GM18499 (cell line): ENCODE measurements at regions not wholly inside any gene's neighbourhood (a gene's known extent, or its start where the extent isn't known, plus 50 kb on each side); places are given as distances from the start of the nearest gene placed in this dataset.
"Not testable (repeated sequence)": the region's sequence is repeated elsewhere in the genome, so short reads cannot be mapped to it uniquely, and the experiment has no call there.

Experiments used
- ATAC-seq: cut with Tn5 transposase; IDR thresholded peaks from one replicate; pipeline ENCODE4 v1.9.1; 2021; ENCODE audit warnings: moderate number of reproducible peaks; ENCODE audit not compliant: insufficient read depth, unreplicated experiment

DNA sequence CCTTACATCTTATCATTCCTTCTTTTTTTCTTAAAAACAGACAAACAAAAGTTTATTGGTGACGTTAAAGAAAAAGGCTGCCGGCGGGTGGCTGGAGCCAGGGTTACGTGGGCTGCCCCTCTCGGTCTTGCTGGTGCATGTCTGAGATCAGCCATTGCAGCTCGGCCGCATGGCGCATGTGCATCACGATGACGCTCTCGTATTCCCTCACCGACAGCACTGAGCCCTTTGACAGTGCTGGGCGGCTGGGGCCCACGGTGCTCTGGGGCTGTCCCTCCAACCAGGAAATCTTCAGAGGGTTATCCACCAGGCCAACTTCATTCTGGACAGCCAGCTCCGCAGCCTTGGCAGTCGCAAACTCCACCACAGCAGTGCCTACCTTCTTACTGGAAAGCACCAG lies 1081.8 kb upstream of the TMEFF2 start:
- ATAC-seq, result no peak

DNA sequence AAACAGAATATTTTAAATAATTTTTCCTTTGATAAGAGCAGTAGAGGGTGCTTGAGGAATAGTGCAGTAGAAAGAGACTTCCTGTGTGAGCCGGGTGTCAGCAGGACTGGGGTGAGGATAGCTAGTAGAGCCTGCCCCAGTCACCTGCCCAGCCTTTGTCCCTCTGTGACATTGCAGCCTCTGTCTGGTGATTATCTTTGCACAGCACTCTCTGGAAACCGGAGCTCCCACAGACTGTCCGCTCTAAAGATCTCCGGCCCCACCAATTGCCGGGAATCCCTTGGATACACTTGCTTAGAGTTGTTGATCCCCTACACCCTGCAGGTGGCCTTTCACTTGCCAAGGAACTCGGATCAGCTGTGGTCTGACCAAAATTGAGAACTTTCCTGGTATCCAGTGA lies 1081.3 kb upstream of the TMEFF2 start:
- ATAC-seq, result no peak

DNA sequence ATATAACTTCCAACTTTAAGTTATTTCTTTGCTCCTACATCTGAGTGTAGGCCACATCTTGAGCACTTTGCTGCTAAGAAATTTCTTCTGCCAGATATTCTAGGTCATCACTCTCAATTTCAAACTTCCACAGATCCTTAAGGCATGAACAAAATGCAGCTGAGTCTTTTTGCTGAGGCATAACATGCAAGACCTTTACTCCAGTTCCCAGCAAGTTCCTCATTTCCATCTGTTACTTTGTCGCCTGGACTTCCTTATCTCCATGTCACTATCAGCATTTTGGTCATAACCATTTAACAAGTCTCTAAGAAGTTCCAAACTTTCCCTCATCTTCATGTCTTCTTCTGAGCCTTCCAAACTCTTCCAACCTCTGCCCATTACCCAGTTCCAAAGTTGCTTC lies 1077.3 kb upstream of the TMEFF2 start:
- no peak for ATAC-seq

DNA sequence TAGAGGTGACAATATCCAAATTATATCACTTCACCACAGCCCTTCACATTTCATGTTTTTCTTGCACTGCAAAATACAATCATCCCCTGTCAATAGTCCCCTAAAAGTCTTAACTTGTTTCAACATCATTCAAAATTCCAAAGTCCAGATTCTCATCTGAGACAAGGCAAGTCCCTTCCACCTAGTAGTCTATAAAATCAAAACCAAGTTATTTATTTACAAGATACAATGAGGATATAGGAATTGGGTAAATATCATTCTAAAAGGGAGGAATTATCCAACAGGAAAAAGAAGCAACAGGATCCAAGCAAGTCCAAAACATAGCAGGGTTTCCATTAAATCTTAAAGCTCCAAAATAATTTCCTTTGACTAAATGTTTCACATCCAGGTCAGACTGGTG lies 1076.1 kb upstream of the TMEFF2 start:
- ATAC-seq, result no peak

DNA sequence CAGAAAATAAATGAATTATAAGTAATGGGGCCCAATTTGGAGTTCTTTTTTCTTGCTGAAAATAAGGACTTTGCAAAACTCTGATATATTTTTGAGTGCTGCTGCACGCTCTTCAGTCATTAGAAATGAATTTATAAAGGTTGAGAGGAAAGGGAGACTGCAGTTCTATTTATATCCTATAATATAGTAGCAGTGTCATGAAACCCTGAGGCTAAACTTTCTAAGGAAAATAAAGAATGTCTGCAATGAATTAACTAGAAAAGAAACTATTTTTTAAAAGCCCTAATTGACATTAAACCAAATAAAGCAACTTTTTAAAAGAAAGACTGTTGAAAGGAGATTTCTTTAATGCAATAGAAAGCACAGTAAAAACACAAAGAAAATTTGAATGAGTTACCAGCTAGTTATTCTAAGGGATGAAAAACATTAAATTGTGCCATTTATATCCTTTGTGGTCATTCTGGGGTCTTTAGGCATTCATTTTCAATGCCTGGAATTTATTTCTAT lies 1072.8 kb upstream of the TMEFF2 start:
- ATAC-seq, result no peak

DNA sequence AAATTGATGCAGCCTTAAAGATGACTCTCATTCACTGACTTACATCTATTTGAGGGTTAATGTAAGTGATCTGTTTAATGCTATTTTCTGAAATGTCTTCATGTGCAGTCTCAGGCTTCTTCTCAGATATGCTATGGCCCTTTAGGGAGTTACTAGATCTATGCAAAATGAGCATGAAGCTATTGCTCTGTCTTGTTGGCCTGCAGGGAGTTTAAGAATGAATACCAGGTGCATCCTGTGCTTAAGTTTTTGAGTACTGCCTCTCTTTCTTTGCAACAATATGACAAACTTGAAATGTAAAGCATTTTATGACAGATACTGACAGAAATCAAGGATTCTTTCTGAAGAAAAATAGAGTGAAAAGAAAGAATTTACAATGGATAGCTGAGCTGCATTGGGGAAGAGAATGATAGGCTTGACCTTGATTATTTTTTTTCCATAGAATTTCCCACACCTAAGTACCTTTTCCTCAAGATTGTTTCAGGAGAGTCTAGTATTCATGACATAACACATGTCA lies 1058.3 kb upstream of the TMEFF2 start:
- no peak for ATAC-seq

DNA sequence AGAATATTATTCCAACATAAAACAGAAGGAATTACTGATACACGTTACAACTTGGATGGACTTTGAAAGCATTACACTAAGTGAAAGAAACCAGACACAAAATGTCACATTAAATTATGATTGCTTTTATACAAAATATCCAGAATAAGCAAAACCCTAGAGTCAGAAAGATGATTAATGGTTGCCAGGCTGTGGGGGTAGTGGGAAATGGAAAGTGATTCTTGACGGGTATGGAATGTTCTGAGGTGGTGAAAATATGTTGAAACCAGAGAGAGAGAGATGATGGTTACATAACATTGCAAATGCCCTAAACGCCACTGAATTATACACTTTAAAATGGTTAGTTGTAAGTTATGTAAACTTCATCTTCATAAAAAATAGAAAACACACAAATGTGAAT lies 1057.2 kb upstream of the TMEFF2 start:
- no peak for ATAC-seq

DNA sequence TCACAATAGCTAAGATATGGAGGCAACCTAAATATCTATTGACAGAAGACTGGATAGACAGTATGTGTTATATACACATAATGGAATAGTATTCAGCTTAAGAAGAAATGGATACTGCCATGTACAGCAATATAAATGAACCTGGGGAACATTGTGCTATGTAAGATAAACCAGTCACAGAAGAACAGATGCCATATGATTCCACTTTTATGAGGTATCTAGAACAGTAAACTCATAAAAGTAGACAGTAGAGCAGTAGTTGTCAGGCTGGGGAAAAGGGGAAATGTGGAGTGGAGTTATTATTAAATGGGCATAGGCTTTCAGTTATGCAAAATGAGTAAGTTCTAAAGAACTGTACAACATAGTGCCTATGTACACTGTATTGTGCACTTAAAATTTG lies 1055.7 kb upstream of the TMEFF2 start:
- ATAC-seq, result no peak

DNA sequence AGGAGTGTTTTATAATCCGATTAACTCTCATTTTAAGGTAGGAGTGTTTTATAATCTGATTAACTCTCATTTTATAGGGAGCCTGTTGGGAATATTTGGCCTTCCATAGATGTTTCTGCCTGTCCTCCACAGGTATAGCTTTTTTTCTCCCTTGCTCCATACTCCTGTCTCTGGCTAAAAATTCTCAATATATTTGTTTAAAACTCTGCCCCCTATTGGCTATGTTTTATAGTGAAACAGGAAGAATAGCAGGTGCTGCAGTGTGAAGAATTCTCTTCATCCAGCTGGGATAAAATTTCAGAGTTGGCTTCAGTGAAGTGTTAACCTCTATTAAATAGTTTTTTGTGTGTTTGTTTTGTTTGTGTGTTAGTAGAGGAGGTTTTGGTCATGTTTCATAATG lies 1046.0 kb upstream of the TMEFF2 start:
- no peak for ATAC-seq

DNA sequence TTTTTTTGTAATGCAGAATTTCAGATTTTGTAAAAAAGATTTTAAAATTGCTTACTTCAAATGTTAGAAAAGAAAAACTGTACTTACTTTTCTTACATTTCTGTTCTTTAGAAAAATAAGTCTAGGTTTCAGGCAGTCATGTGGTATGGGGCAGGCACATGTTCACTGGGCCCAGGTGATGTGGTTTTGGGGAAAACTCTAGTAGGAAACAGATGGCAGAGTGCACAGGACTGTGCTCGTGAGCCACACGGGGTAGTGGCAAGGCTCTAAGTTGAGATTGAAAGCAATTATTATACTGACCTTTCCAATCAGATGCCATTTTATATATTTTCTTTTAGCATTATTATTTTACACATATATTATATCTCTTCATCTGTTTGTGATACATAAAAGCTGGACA lies 1036.9 kb upstream of the TMEFF2 start:
- ATAC-seq, result no peak

DNA sequence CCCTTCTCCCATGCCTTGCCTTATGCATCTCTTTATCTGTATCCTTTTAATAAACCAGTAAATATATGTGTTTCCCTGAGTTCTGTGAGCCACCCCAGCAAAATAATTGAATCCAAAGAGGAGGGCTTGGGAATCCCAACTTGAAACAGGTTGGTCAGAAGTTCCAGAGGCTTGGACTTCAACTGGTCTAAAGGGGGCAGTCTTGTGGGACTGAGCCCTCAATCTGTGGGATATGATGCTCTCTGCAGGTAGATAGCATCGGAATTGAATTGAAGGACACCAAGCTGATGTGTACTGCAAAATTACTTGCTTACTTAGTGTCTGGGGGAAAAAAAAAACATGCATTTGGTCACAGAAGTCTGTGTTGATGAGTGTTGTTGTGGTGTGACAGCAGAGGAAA lies 1033.5 kb upstream of the TMEFF2 start:
- ATAC-seq, result no peak

DNA sequence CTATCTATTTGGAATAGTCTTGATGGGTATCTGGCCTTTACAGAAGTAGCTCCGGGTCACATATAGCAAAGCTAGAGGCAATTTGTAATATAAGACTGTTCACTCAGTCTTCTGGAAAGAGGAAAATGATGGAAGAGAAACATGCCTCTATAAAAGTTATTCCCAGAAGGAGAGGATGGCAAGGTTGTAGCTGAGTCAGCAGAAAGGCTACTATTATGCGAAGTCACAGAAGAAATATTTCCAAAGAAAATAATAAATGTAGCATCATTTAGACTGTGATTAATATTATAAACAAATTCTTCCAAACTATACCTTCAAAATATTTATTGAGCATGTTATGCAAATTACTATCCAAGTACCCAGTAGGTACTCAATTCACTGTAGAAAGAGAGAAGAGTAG lies 1027.7 kb upstream of the TMEFF2 start:
- no peak for ATAC-seq

DNA sequence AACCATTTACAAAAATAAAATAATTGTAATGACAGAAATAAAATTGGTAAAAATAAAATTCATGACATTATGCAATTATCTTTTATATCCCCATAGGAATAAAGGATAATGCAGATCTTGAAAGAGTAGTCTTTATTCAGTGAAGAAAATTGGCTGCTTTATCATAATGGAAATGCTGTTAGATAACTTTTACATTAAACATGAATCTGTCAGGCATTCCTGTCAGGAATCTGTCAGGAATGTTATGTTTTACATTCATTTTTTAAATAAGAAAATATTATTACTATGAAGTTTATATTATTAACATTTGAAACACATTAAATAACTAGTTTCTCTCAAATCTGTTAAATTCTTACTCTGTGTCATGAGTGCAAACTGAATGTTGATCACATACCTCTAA lies 1024.7 kb upstream of the TMEFF2 start:
- ATAC-seq, result no peak

DNA sequence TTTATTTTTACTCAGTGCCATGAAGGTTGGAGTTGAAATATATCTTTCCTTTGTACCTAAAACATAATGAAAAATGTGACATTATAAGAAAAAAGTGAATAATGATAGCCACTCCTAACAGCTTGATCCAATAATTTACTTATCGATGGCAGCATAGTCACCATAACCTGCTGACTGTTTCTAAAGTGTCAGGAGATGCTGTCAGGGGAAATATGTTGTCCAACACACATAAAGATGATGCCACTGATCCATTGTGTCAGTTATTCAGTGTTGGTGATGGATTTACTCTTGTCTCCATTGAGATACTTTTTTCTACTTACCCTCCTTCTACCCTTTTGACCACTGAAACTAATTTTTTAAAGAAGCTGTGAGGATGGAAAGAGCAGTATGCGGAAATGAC lies 1006.9 kb upstream of the TMEFF2 start:
- no peak for ATAC-seq

DNA sequence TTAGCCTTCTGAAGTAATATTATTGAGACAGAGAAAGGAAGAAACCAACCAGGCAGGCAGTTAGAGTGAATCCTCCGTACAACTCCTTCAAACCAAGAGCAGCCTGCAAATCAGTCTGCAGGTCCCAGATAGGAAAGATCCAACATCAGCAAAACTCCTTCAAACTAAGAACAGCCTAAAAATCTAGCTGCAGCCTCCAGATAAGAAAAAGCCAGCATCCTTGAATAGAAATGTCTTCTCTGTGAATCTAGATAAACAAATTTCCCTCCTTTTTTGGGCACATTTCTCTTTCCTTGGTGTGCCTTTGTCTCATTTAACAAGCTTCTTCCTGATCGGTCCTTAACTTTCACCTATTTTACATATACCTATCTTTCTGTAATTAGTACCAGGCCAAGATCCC lies 1004.6 kb upstream of the TMEFF2 start:
- no peak for ATAC-seq

DNA sequence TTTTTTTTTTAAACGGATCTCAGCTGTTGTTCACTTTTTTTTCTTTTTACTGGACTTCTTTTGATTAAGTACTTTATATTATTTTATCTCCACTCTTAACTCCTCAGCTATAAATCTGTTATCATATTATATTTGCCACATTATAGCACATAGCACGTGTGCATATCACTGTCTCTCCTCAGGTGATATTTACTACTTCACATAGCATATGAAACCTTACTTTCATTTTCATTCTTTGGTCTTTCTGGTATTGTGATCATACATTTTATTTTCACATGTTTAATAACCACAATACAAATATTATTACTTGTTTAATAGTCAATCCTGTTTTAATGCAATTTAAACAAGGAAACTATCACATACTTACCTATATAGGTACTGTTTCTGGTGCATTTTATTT lies 993.1 kb upstream of the TMEFF2 start:
- ATAC-seq, result peak; percentile 80

DNA sequence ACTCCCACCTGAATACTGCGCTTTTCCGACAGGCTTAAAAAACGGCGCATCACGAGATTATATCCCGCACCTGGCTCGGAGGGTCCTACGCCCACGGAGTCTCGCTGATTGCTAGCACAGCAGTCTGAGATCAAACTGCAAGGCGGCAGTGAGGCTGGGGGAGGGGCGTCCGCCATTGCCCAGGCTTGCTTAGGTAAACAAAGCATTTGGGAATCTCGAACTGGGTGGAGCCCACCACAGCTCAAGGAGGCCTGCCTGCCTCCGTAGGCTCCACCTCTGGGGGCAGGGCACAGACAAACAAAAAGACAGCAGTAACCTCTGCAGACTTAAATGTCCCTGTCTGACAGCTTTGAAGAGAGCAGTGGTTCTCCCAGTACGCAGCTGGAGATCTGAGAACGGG lies 976.2 kb upstream of the TMEFF2 start:
- not testable (repeated sequence) for ATAC-seq

DNA sequence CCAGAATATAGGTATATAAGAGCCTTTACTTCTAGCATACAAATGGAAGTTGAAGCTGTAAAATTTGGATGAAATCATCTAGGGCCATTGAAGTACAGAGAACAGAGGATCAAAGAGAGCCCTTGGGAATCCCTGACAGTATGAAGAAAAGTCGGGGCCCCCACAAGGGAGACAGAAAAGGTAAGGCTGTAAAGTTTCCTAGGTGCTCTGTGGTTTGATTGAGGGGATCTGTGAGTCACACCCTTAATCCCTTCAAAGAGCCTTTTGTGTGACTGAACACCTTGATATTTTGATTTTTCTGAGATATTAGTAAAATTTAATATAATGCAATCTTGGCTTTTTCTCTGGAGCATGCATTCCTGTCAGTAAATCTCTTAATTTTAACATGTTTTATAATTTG lies 961.7 kb upstream of the TMEFF2 start:
- no peak for ATAC-seq

DNA sequence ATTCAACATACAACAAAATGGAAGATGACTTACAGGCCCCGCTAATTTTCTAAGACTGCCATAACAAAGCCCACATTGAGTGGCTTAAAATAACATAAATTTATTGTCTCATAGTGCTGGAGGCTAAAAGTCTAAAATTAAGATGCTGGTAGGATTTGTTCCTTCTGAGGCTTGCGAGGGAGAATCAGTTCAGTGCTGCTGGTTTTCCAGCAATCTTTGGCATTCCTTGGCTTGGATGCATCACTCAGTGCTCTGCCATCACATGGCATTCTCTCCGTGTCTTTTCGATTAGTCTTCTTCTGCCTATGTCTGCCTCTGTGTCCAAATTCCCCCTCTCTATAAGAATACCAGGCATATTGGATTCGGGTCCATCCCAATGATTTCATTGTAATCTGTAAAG lies 959.3 kb upstream of the TMEFF2 start:
- ATAC-seq, result no peak

DNA sequence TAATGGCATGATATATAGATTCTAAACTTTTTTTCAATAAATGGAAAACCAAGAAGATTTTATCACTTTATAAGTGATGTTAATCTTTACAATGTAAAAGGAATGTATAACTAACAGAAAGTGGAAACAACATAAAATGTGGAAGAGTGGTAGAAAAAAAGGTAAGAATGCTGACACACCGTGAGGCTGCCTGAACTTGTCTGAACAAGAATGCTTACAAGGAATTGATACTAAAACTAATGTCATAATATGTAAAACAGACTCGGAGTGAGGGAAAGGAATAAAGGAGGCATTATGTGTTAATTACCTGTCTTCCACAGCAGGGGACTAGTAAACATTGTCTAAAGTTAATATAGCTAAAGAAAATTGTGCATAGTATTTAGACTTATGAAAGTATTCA lies 958.8 kb upstream of the TMEFF2 start:
- no peak for ATAC-seq

DNA sequence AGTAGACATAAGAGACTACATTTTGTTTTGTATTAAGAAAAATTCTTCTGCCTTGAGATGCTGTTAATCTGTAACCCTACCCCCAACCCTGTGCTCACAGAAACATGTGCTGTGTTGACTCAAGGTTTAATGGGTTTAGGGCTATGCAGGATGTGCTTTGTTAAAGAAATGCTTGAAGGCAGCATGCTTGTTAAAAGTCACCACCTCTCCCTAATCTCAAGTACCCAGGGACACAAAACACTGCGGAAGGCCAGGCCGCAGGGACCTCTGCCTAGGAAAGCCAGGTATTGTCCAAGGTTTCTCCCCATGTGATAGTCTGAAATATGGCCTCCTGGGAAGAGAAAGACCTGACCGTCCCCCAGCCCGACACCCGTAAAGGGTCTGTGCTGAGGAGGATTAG lies 947.7 kb upstream of the TMEFF2 start:
- not testable (repeated sequence) for ATAC-seq

DNA sequence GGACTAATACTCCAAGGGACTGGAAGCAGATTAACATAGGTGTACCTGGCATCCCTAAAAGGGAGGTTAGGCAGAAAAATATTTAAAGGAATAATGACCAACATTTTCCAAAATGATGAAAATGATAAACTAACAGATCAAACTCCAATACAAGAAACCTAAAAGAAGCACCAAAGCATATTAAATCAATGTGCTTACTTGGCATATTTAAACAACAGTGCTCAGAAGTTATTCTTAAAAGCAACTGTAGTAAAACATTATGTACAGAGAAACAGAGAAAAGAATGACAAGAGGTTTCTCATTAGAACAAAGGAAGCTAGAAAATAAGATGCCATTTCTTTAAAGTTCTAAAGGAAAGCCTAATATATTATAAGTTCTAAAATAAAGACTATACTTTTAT lies 947.3 kb upstream of the TMEFF2 start:
- ATAC-seq, result no peak

DNA sequence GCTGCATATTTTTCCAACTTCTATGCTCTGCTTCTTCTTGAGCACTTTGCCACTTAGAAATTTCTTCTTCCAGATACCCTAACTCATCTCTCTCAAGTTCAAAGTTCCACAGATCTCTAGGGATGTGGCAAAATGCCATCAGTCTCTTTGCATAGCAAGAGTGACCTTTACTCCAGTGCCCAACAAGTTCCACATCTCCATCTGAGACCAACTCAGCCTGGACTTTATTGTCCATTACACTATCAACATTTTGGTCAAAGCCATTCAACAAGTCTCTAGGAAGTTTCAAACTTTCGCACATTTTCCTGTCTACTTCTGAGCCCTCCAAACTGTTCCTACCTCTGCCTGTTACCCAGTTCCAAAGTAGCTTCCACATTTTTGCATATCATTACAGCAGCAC lies 946.2 kb upstream of the TMEFF2 start:
- ATAC-seq, result not testable (repeated sequence)
